Breast epithelium (tissue), 4 donors: ENCODE measurements at regions not wholly inside any gene's neighbourhood (a gene's known extent, or its start where the extent isn't known, plus 50 kb on each side); places are given as distances from the start of the nearest gene placed in this dataset.

Experiments
- DNase-seq, 2 donors: peaks; one replicate each; pipeline ENCODE4 v3.0.0-alpha.2; 2019; ENCODE audit warnings: low spot score in 2 of 2
- H3K27ac ChIP-seq, 2 donors: fragments of 200-600 bp; sonication (generic) in 1 of 2; one replicate each; pipeline ENCODE4 v1.5.1; 2016 to 2019; ENCODE audit warnings: mild to moderate bottlenecking in 1 of 2
- H3K27me3 ChIP-seq, 2 donors: fragments of 200-600 bp; sonication (generic) in 1 of 2; one replicate each; pipeline versions ENCODE4 v1.5.1 to v1.6.0; 2017 to 2019; ENCODE audit warnings: control low read depth in 1 of 2, mild to moderate bottlenecking in 1 of 2
- H3K36me3 ChIP-seq: fragments of 200-600 bp; one replicate; pipeline ENCODE4 v1.5.1; 2019
- H3K4me1 ChIP-seq, 2 donors: fragments of 200-600 bp; sonication (generic); one replicate each; pipeline ENCODE4 v1.5.1; 2016 to 2019; ENCODE audit warnings: control low read depth in 1 of 2
- H3K4me3 ChIP-seq, 3 donors: fragments of 200-600 bp; sonication (generic); 1 replicate in 2 of 3; 2 replicates in 1 of 3; pipeline ENCODE4 v1.5.1; 2016 to 2019; ENCODE audit warnings: mild to moderate bottlenecking in 3 of 3, moderate library complexity in 2 of 3
- H3K9me3 ChIP-seq, 2 donors: fragments of 200-600 bp; sonication (generic) in 1 of 2; one replicate each; pipeline ENCODE4 v1.5.1; 2016 to 2019; ENCODE audit warnings: control low read depth in 1 of 2
- CTCF ChIP-seq, 3 donors: fragments of 450-650 bp; IDR thresholded peaks; one replicate each; pipeline ENCODE4 v1.5.1; 2016 to 2017; ENCODE audit warnings: antibody characterized with exemption in 3 of 3, mild to moderate bottlenecking in 3 of 3, moderate library complexity in 3 of 3
- POLR2A ChIP-seq: fragments of 450-650 bp; IDR thresholded peaks from one replicate; pipeline ENCODE4 v1.6.1; 2016; ENCODE audit warnings: antibody characterized with exemption, mild to moderate bottlenecking, moderate library complexity
- POLR2AphosphoS5 ChIP-seq, 3 donors: sonication (generic); formaldehyde crosslinking; IDR thresholded peaks; one replicate each; pipeline ENCODE4 v1.6.1; 2017; ENCODE audit warnings: antibody characterized with exemption in 3 of 3
- intact Hi-C: fragments of 100-400 bp; cut with DNase I; formaldehyde crosslinking; loops from one replicate; pipeline ENCODE4 v1.15.1; 2023; ENCODE audit warnings: low total_unique reads

DNA sequence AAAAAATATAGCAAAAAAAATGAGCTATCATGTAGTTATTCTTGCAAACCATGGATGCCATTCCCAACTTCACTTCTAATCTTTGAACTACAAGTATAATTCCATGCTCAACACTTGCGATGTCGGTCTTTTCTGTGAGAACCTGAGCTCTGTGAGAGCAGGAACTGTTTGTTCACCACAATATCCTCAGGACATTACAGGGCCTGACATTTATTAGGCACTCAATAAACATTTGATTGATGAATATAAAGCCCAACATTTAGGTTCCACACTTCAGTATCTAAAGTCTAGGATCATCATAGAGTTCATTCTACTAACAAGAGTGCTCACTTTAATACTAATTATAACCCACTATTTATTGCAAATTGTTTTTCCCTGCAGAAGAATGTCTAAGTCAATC lies 211.6 kb upstream of the FAM241A start:
- H3K27ac ChIP-seq: no peak overlapping the region
- H3K4me3 ChIP-seq: no peak overlapping the region
- no peaks in the 10 kb centered on the region for H3K27me3 ChIP-seq
- H3K9me3 ChIP-seq: no peaks in the 10 kb centered on the region
- no peaks in the 10 kb centered on the region for H3K4me1 ChIP-seq
- H3K36me3 ChIP-seq: no peaks in the 10 kb centered on the region
- no peak for DNase-seq
- intact Hi-C loops: no loop called here
- TF ChIP-seq POLR2AphosphoS5 (IDR thresholded peaks at IDR 0.05) (no peak), POLR2A (no peak), CTCF (IDR thresholded peaks at IDR 0.05) (no peak)

GRCh38 chr4:111934314-111934713 lies 210.9 kb upstream of the FAM241A start:
- Histone ChIP-seq H3K27me3 (no peaks in the 10 kb centered on the region), H3K36me3 (no peaks in the 10 kb centered on the region), H3K4me3 (no peak overlapping the region), H3K27ac (no peak overlapping the region), H3K9me3 (no peaks in the 10 kb centered on the region), H3K4me1 (no peaks in the 10 kb centered on the region)
- no peak for TF ChIP-seq POLR2A
- TF ChIP-seq CTCF (IDR thresholded peaks at IDR 0.05): no peak
- TF ChIP-seq POLR2AphosphoS5 (IDR thresholded peaks at IDR 0.05): no peak
- DNase-seq: no peak
- intact Hi-C loops: no loop called here

DNA sequence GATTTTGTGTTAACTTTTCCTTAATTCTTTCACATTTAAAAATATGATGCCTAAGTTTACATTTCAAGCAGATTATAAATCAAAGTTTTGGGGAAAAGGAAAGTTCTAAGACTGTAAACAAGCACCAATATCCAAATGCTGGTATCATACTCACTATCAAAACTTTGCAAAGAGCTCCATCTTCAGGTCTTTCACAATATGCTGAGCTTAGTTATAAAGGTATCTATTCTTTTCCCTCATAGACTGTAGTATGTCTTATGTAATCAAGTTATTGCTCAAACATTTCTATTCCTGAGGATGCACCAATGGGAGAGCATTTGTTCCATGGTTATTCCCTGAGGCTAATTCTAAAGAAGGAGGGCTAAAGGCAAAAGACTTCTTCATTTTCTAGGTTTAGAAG lies 207.9 kb upstream of the FAM241A start:
- intact Hi-C loops: no loop called here
- no peak for DNase-seq
- H3K27ac ChIP-seq: no peak overlapping the region
- no peak overlapping the region for H3K4me3 ChIP-seq
- H3K9me3 ChIP-seq: no peaks in the 10 kb centered on the region
- TF ChIP-seq CTCF (IDR thresholded peaks at IDR 0.05) (no peak), POLR2AphosphoS5 (IDR thresholded peaks at IDR 0.05) (no peak)
- no peaks in the 10 kb centered on the region for H3K27me3 ChIP-seq
- H3K4me1 ChIP-seq: no peaks in the 10 kb centered on the region
- H3K36me3 ChIP-seq: no peaks in the 10 kb centered on the region

GRCh38 chr4:111941957-111942356 lies 203.3 kb upstream of the FAM241A start:
- intact Hi-C loops: no loop called here
- no peak for DNase-seq
- H3K4me1 ChIP-seq: no peaks in the 10 kb centered on the region
- no peak for TF ChIP-seq POLR2AphosphoS5 (IDR thresholded peaks at IDR 0.05)
- TF ChIP-seq POLR2A: no peak
- no peak for TF ChIP-seq CTCF (IDR thresholded peaks at IDR 0.05)
- no peaks in the 10 kb centered on the region for H3K27me3 ChIP-seq
- no peak overlapping the region for H3K4me3 ChIP-seq
- H3K9me3 ChIP-seq: no peaks in the 10 kb centered on the region
- H3K36me3 ChIP-seq: no peaks in the 10 kb centered on the region
- no peak overlapping the region for H3K27ac ChIP-seq

GRCh38 chr4:111943796-111944203 lies 201.5 kb upstream of the FAM241A start:
- intact Hi-C loops: no loop called here
- no peak for TF ChIP-seq POLR2A
- no peak for TF ChIP-seq CTCF (IDR thresholded peaks at IDR 0.05)
- TF ChIP-seq POLR2AphosphoS5 (IDR thresholded peaks at IDR 0.05): no peak
- DNase-seq: no peak

More at GRCh38 chr4:111943796-111944203, 201.5 kb upstream of the FAM241A start:
- Histone ChIP-seq H3K27me3 (no peaks in the 10 kb centered on the region), H3K4me1 (no peaks in the 10 kb centered on the region), H3K36me3 (no peaks in the 10 kb centered on the region), H3K27ac (no peak overlapping the region), H3K4me3 (no peak overlapping the region), H3K9me3 (no peaks in the 10 kb centered on the region)
